ENCODE measurements at regions not wholly inside any gene's neighbourhood (a gene's known extent, or its start where the extent isn't known, plus 50 kb on each side); places are given as distances from the start of the nearest gene placed in this dataset.

DNA sequence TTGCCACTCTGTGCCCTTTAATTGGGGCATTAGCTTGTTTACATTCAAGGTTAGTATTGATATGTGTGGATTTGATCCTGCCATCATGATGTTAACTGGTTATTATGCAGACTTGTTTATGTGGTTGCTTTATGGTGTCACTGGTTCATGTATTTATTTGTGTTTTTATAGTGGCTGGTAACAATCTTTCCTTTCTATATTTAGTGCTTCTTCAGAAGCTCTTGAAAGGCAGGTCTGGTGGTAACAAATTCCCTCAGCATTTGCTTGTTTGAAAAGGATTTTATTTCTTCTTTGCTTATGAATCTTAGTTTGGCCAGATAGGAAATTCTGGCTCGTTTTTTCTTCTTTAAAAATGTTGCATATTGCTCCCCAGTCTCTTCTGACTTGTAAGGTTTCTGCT lies 215.4 kb downstream of the ZC3H11B start:
- DNase-seq (ENCODE audit: low read depth) = no peak
- H3K4me3 ChIP-seq (ENCODE audit: low read length) = no peak overlapping the region
- H3K9me3 ChIP-seq (ENCODE audit: control insufficient read depth, low read length) = peaks cover 19% of the 10 kb centered on the region
- H3K27me3 ChIP-seq (replicated peaks; ENCODE audit: control insufficient read depth, insufficient read depth, low read length) = no peaks in the 10 kb centered on the region
- H3K4me1 ChIP-seq (ENCODE audit: control insufficient read depth, insufficient read depth, low read length) = no peaks in the 10 kb centered on the region
- no peak overlapping the region for H3K9ac ChIP-seq (ENCODE audit: low read length)
- H3K36me3 ChIP-seq (ENCODE audit: control insufficient read depth, insufficient read depth, low read length, severe bottlenecking) = no peaks in the 10 kb centered on the region

DNA sequence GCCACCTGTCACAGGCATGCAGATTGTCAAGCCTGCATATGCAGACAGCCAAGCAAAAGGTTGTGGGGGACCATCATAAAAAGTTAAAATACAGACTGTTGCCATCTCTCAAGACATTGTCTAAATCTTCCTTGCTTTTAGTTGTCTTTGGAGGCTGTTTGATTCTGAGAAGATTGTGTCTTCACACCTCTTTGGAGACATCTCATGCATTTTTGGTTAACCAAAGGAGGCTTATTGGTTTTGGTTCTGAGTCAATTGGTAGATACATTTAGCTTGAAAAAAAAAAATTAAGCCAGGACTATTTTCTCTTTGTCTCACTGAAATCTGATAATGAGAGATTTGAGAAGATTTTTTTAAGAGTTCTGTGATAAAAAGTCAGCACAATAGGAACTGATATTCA lies 217.6 kb downstream of the LYPLAL1 start:
- no peak overlapping the region for H3K9ac ChIP-seq (ENCODE audit: low read length)
- no peak for DNase-seq (ENCODE audit: low read depth)
- no peaks in the 10 kb centered on the region for H3K4me1 ChIP-seq (ENCODE audit: control insufficient read depth, insufficient read depth, low read length)
- no peaks in the 10 kb centered on the region for H3K36me3 ChIP-seq (ENCODE audit: control insufficient read depth, insufficient read depth, low read length, severe bottlenecking)
- H3K27me3 ChIP-seq (replicated peaks; ENCODE audit: control insufficient read depth, insufficient read depth, low read length) = no peaks in the 10 kb centered on the region
- H3K9me3 ChIP-seq (ENCODE audit: control insufficient read depth, low read length) = peaks cover 4% of the 10 kb centered on the region
- H3K4me3 ChIP-seq (ENCODE audit: low read length) = no peak overlapping the region

DNA sequence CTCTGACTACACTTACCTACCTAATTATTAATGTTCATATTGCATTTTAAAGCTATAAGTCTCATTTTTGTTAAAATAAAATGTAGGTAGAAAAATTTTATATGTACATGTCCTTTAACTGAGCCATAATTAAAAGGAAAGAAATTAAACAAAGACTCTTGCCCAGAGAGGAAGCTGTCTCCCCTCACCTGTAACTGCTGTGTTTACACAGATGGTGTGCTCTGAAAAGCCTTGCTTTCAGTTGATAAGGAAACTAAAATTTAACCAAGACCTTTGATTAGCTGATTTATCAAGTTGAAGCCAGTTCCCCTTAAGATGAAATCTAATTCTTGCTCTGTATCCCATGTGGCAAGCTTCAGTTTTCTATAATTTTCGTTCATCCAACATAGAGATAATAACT lies 213.5 kb downstream of the LYPLAL1 start:
- no peaks in the 10 kb centered on the region for H3K27me3 ChIP-seq (replicated peaks; ENCODE audit: control insufficient read depth, insufficient read depth, low read length)
- no peak overlapping the region for H3K9ac ChIP-seq (ENCODE audit: low read length)
- peaks cover 8% of the 10 kb centered on the region for H3K4me1 ChIP-seq (ENCODE audit: control insufficient read depth, insufficient read depth, low read length)
- H3K9me3 ChIP-seq (ENCODE audit: control insufficient read depth, low read length) = no peaks in the 10 kb centered on the region
- no peak overlapping the region for H3K4me3 ChIP-seq (ENCODE audit: low read length)
- H3K36me3 ChIP-seq (ENCODE audit: control insufficient read depth, insufficient read depth, low read length, severe bottlenecking) = no peaks in the 10 kb centered on the region
- no peak for DNase-seq (ENCODE audit: low read depth)

GRCh38 chr1:219385787-219386427 lies 212.2 kb downstream of the LYPLAL1 start:
- DNase-seq (ENCODE audit: low read depth) = peak; percentile 56
- no peaks in the 10 kb centered on the region for H3K27me3 ChIP-seq (replicated peaks; ENCODE audit: control insufficient read depth, insufficient read depth, low read length)
- H3K4me1 ChIP-seq (ENCODE audit: control insufficient read depth, insufficient read depth, low read length) = peaks cover 8% of the 10 kb centered on the region
- no peak overlapping the region for H3K4me3 ChIP-seq (ENCODE audit: low read length)
- no peaks in the 10 kb centered on the region for H3K9me3 ChIP-seq (ENCODE audit: control insufficient read depth, low read length)
- H3K9ac ChIP-seq (ENCODE audit: low read length) = no peak overlapping the region
- H3K36me3 ChIP-seq (ENCODE audit: control insufficient read depth, insufficient read depth, low read length, severe bottlenecking) = no peaks in the 10 kb centered on the region

- no peak overlapping the region for H3K4me3 ChIP-seq (ENCODE audit: low read length)
- H3K9ac ChIP-seq (ENCODE audit: low read length) = no peak overlapping the region
- no peak for DNase-seq (ENCODE audit: low read depth)
- no peaks in the 10 kb centered on the region for H3K36me3 ChIP-seq (ENCODE audit: control insufficient read depth, insufficient read depth, low read length, severe bottlenecking)
- H3K27me3 ChIP-seq (replicated peaks; ENCODE audit: control insufficient read depth, insufficient read depth, low read length) = no peaks in the 10 kb centered on the region
- peaks cover 8% of the 10 kb centered on the region for H3K4me1 ChIP-seq (ENCODE audit: control insufficient read depth, insufficient read depth, low read length)
- H3K9me3 ChIP-seq (ENCODE audit: control insufficient read depth, low read length) = no peaks in the 10 kb centered on the region
Measured at GRCh38 chr1:219383281-219383680, 209.6 kb downstream of the LYPLAL1 start.

- Histone ChIP-seq H3K36me3 (ENCODE audit: control insufficient read depth, insufficient read depth, low read length, severe bottlenecking) (no peaks in the 10 kb centered on the region), H3K9ac (ENCODE audit: low read length) (no peak overlapping the region), H3K4me3 (ENCODE audit: low read length) (no peak overlapping the region), H3K9me3 (ENCODE audit: control insufficient read depth, low read length) (no peaks in the 10 kb centered on the region), H3K27me3 (replicated peaks; ENCODE audit: control insufficient read depth, insufficient read depth, low read length) (no peaks in the 10 kb centered on the region), H3K4me1 (ENCODE audit: control insufficient read depth, insufficient read depth, low read length) (peaks cover 8% of the 10 kb centered on the region)
- no peak for DNase-seq (ENCODE audit: low read depth)
Measured at GRCh38 chr1:219381396-219381795, 207.7 kb downstream of the LYPLAL1 start.

GRCh38 chr1:219380463-219380862 lies 206.8 kb downstream of the LYPLAL1 start:
- no peak overlapping the region for H3K4me3 ChIP-seq (ENCODE audit: low read length)
- H3K36me3 ChIP-seq (ENCODE audit: control insufficient read depth, insufficient read depth, low read length, severe bottlenecking) = no peaks in the 10 kb centered on the region
- H3K9me3 ChIP-seq (ENCODE audit: control insufficient read depth, low read length) = no peaks in the 10 kb centered on the region
- peaks cover 8% of the 10 kb centered on the region for H3K4me1 ChIP-seq (ENCODE audit: control insufficient read depth, insufficient read depth, low read length)
- no peak overlapping the region for H3K9ac ChIP-seq (ENCODE audit: low read length)
- no peaks in the 10 kb centered on the region for H3K27me3 ChIP-seq (replicated peaks; ENCODE audit: control insufficient read depth, insufficient read depth, low read length)
- no peak for DNase-seq (ENCODE audit: low read depth)

- Histone ChIP-seq H3K4me3 (ENCODE audit: low read length) (no peak overlapping the region), H3K36me3 (ENCODE audit: control insufficient read depth, insufficient read depth, low read length, severe bottlenecking) (no peaks in the 10 kb centered on the region), H3K27me3 (replicated peaks; ENCODE audit: control insufficient read depth, insufficient read depth, low read length) (no peaks in the 10 kb centered on the region), H3K9ac (ENCODE audit: low read length) (no peak overlapping the region), H3K4me1 (ENCODE audit: control insufficient read depth, insufficient read depth, low read length) (peaks cover 3% of the 10 kb centered on the region), H3K9me3 (ENCODE audit: control insufficient read depth, low read length) (no peaks in the 10 kb centered on the region)
- no peak for DNase-seq (ENCODE audit: low read depth)
Measured at GRCh38 chr1:219379691-219380090, 206.0 kb downstream of the LYPLAL1 start.

DNA sequence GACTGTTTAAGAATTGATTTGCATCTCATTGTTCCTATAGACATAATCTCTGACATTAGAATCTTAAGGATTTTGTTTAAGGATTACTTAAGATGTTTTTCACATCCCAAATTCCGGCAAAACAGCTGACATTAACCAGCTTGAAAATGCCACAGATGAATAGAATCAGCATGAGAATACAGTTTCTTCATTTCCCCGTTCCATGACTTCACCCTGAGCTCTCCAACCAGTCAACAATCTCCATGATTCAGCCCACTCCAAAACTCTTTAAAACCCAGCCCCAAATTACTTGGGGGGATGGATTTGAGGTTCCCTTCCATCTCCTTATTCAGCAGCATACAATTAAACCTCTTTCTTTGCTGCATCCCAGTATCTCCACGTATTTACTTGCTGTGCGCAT lies 201.0 kb downstream of the LYPLAL1 start:
- DNase-seq (ENCODE audit: low read depth) = no peak

DNA sequence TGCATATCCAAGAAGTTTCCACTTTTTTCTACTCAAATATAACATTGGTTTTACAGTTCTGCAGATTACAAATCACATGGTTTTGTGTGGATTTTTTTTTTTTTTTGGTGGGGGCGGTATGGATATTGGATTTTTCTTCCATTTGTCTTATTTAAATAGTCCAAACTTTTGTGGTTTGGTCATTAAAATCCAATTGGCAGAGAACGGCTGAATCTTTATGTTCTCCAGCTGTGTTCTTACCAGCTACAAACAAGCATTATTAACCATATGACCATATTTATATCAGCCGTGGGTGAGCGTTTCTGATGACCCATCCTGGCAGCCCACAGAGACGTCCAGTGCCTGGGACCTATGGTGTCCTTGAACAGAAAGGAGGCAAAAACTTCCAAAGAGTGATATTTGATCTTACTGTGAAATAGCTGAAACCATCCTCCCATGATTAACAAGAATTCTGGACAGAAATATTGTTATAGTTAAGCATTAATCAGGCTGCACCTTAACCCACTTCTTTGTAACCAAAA lies 200.4 kb downstream of the LYPLAL1 start:
- Histone ChIP-seq H3K9me3 (ENCODE audit: control insufficient read depth, low read length) (no peaks in the 10 kb centered on the region), H3K4me1 (ENCODE audit: control insufficient read depth, insufficient read depth, low read length) (no peaks in the 10 kb centered on the region), H3K9ac (ENCODE audit: low read length) (no peak overlapping the region), H3K36me3 (ENCODE audit: control insufficient read depth, insufficient read depth, low read length, severe bottlenecking) (no peaks in the 10 kb centered on the region), H3K4me3 (ENCODE audit: low read length) (no peak overlapping the region), H3K27me3 (replicated peaks; ENCODE audit: control insufficient read depth, insufficient read depth, low read length) (no peaks in the 10 kb centered on the region)
- DNase-seq (ENCODE audit: low read depth) = no peak

More for the DNA sequence above, 201.0 kb downstream of the LYPLAL1 start:
- H3K4me1 ChIP-seq (ENCODE audit: control insufficient read depth, insufficient read depth, low read length) = no peaks in the 10 kb centered on the region
- H3K27me3 ChIP-seq (replicated peaks; ENCODE audit: control insufficient read depth, insufficient read depth, low read length) = no peaks in the 10 kb centered on the region
- H3K36me3 ChIP-seq (ENCODE audit: control insufficient read depth, insufficient read depth, low read length, severe bottlenecking) = no peaks in the 10 kb centered on the region
- no peak overlapping the region for H3K9ac ChIP-seq (ENCODE audit: low read length)
- H3K9me3 ChIP-seq (ENCODE audit: control insufficient read depth, low read length) = no peaks in the 10 kb centered on the region
- H3K4me3 ChIP-seq (ENCODE audit: low read length) = no peak overlapping the region

DNA sequence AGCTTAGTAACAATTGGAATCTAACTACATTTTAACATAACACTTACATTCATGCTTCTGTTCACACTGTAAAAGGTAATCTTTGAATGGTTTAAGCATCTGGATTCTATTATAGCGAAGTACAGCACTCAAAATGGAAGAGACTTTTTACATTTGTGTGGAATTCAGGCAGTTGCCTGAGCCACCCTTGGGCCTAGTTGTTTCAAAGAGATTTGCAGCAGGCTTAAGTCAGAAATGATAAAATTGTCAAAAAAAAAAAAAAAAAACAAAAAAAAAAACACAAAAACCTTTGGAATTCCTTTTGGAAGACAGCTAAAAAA lies 199.9 kb downstream of the LYPLAL1 start:
- peaks cover 4% of the 10 kb centered on the region for H3K4me1 ChIP-seq (ENCODE audit: control insufficient read depth, insufficient read depth, low read length)
- no peaks in the 10 kb centered on the region for H3K36me3 ChIP-seq (ENCODE audit: control insufficient read depth, insufficient read depth, low read length, severe bottlenecking)
- H3K27me3 ChIP-seq (replicated peaks; ENCODE audit: control insufficient read depth, insufficient read depth, low read length) = no peaks in the 10 kb centered on the region
- H3K4me3 ChIP-seq (ENCODE audit: low read length) = no peak overlapping the region
- no peak overlapping the region for H3K9ac ChIP-seq (ENCODE audit: low read length)
- H3K9me3 ChIP-seq (ENCODE audit: control insufficient read depth, low read length) = no peaks in the 10 kb centered on the region
- no peak for DNase-seq (ENCODE audit: low read depth)
